Kidney (tissue), 13 donors: ENCODE measurements at regions not wholly inside any gene's neighbourhood (a gene's known extent, or its start where the extent isn't known, plus 50 kb on each side); places are given as distances from the start of the nearest gene placed in this dataset.

Experiments
- DNase-seq, 5 donors: peaks; one replicate each; pipeline ENCODE4 v3.0.0-alpha.2; 2013 to 2020
- FAIRE-seq: peaks from 2 replicates; lab custom pipeline; 2012; peaks lifted over from hg19 to GRCh38; lab: Jason Lieb, UNC
- H3K27ac ChIP-seq, 2 donors: one replicate each; pipeline ENCODE4 v1.7.0; 2013; ENCODE audit warnings: low read depth in 2 of 2, low read length in 2 of 2, inconsistent platforms in 1 of 2
- H3K27me3 ChIP-seq: one replicate; pipeline ENCODE4 v1.7.1; 2013; ENCODE audit warnings: low read length, inconsistent platforms; ENCODE audit not compliant: control insufficient read depth, insufficient read depth
- H3K36me3 ChIP-seq, 3 donors: one replicate each; pipeline versions ENCODE4 v1.7.0 to v1.7.1; 2013; ENCODE audit warnings: low read length in 3 of 3, control low read depth in 1 of 3, inconsistent platforms in 1 of 3; ENCODE audit not compliant: insufficient read depth in 3 of 3, control insufficient read depth in 2 of 3
- H3K4me1 ChIP-seq, 3 donors: one replicate each; pipeline versions ENCODE4 v1.7.0 to v1.7.1; 2013; ENCODE audit warnings: low read length in 3 of 3, inconsistent platforms in 1 of 3, low read depth in 1 of 3; ENCODE audit not compliant: control insufficient read depth in 2 of 3, insufficient read depth in 2 of 3
- H3K4me3 ChIP-seq, 3 donors: one replicate each; pipeline versions ENCODE4 v1.7.0 to v1.8.1; 2013; ENCODE audit warnings: low read length in 3 of 3, control low read depth in 1 of 3, inconsistent platforms in 1 of 3
- H3K9ac ChIP-seq, 3 donors: one replicate each; pipeline versions ENCODE4 v1.7.0 to v1.7.1; 2013; ENCODE audit warnings: low read length in 3 of 3, control low read depth in 1 of 3, inconsistent platforms in 1 of 3
- H3K9me3 ChIP-seq, 3 donors: one replicate each; pipeline versions ENCODE4 v1.7.0 to v1.7.1; 2013; ENCODE audit warnings: low read length in 3 of 3, control low read depth in 1 of 3, inconsistent platforms in 1 of 3; ENCODE audit not compliant: control insufficient read depth in 2 of 3, insufficient read depth in 1 of 3
- intact Hi-C: fragments of 100-400 bp; cut with DNase I; formaldehyde crosslinking; loops from one replicate; pipeline ENCODE4 v1.11.1; 2022
- TF ChIP-seq, protein P1 (sequence below): IDR thresholded peaks from 3 replicates; pipeline ENCODE4 v1.5.1; 2012; ENCODE audit warnings: mild to moderate bottlenecking, moderate library complexity, borderline replicate concordance; ENCODE audit not compliant: insufficient read depth; ENCODE audit errors: extremely low read depth
- donor health status: control.
- donor health status: control.
- donor health status: control.
- donor health status: control.
- donor health status: control.
- donor health status: DM: yes; HTN: yes; CAD: no.
- donor health status: Normal renal cell carcinoma (clear cell type).

DNA sequence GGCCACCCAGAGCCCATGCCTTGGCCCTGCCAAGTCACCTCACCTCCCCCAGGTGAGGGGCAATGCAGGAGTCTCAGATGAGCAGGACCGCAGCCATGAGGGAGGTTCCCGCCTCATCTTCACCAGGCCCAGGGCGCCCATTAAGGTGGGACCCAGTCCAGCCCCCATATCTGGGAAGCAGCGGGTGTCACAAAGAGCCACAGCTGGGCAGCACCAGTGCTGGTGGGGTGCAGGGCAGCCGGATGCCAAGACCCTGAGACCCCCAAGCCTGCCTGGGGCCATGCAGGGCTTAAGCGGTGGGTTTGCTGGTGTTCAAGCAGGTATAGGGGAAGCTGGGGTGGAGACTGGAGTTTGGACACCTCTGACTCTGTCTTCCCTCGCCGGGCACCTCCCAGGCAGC is 237.8 kb upstream of the GSE1 start:
- intact Hi-C loops, result no loop called here
- H3K9ac ChIP-seq, result no peak overlapping the region
- H3K9me3 ChIP-seq, result no peaks in the 10 kb centered on the region
- DNase-seq (no peak), FAIRE-seq (no peak)
- H3K36me3 ChIP-seq, result no peaks in the 10 kb centered on the region
- H3K4me1 ChIP-seq, result peaks cover 0 to 17% (median 8%) of the 10 kb centered on the region in 3 donors
- H3K27ac ChIP-seq, result no peak overlapping the region
- H3K4me3 ChIP-seq, result no peak overlapping the region
- no peaks in the 10 kb centered on the region for H3K27me3 ChIP-seq
- TF ChIP-seq, protein P1, sequence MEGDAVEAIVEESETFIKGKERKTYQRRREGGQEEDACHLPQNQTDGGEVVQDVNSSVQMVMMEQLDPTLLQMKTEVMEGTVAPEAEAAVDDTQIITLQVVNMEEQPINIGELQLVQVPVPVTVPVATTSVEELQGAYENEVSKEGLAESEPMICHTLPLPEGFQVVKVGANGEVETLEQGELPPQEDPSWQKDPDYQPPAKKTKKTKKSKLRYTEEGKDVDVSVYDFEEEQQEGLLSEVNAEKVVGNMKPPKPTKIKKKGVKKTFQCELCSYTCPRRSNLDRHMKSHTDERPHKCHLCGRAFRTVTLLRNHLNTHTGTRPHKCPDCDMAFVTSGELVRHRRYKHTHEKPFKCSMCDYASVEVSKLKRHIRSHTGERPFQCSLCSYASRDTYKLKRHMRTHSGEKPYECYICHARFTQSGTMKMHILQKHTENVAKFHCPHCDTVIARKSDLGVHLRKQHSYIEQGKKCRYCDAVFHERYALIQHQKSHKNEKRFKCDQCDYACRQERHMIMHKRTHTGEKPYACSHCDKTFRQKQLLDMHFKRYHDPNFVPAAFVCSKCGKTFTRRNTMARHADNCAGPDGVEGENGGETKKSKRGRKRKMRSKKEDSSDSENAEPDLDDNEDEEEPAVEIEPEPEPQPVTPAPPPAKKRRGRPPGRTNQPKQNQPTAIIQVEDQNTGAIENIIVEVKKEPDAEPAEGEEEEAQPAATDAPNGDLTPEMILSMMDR, result no peak

DNA sequence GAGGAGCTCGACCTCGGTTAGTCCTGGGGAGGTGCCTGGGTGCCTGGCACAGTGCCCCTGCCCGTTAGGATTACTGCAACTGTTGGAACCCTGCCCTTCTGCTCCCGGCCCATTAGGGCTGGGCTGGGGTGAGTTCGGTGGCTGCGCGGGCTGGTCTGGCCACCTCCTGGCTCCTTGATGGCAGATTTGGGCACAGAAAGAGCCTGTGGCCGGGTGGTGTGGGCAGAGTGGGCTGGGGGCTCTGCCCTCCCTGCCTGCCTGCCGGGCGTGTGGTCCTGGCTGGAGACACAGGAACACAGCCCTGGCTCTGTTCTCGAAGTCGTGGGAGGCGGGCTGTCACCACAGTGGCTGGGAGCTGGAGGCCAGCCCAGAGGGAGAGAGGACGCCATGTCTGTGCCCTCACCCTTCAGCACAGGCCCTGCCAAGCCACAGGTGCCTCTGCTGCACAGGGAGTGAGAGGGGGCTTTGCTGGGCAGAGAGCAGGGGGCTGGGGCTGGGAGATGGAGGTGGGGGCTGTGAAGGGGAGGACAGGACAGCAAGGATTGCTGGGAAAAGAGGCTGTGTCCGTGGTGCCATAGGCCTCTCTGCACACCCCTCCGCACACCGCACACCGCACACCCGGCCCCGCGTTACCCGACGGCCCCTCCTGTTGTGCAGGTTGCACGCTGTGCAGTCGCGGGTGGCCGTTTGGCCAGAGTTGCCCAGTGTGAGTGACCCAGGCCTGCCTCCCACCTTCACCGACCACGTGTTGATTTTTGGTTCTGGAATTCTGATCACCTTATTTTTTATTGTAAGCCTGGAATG is 236.6 kb upstream of the GSE1 start:
- TF ChIP-seq, protein P1, result no peak
- peaks cover 0 to 17% (median 8%) of the 10 kb centered on the region in 3 donors for H3K4me1 ChIP-seq
- FAIRE-seq (no peak), DNase-seq (no peak)
- no peaks in the 10 kb centered on the region for H3K36me3 ChIP-seq
- H3K4me3 ChIP-seq, result no peak overlapping the region
- H3K9me3 ChIP-seq, result no peaks in the 10 kb centered on the region
- H3K27ac ChIP-seq, result no peak overlapping the region
- no peak overlapping the region for H3K9ac ChIP-seq
- H3K27me3 ChIP-seq, result no peaks in the 10 kb centered on the region
- intact Hi-C loops, result no loop called here

DNA sequence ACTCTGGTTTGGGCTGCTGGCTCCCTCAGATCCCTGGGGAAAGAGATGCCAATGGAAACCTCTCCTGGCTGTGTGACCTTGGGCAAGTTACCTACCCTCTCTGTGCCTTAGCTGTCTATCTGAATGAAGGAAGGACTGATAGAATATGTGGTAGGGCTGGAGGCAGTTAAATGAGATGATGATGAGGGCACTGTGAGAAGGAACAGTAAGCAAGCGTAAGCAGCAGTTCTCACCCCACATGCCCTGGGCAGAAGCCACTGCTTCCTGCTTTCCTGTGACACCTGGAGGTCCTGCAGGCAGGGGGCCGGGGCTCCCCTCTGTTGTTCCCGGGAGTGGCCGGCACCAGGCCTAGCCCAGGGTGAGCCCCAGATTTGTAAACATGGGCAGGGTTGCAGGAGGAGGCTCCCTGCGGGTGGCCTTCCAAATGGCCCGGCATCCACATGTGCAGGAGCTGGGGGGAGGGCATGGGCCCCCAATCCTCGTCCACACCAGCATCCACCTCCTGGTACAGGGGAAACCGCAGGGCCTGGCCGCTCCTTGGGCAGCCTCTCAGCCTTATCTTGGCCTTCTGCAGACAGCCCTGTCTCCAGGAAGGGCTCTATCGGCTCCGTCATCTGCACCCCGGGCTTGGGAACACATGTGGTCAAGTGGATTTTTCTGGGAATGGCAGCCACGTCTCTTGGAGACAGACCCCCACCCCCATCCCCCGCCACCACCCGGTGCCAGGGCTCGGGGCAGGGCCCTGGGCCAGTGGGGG is 235.6 kb upstream of the GSE1 start:
- no peak overlapping the region for H3K4me3 ChIP-seq
- intact Hi-C loops, result no loop called here
- DNase-seq (no peak), FAIRE-seq (no peak)
- no peaks in the 10 kb centered on the region for H3K9me3 ChIP-seq
- no peak overlapping the region for H3K27ac ChIP-seq
- TF ChIP-seq, protein P1, result no peak
- peaks cover under 1 to 19% (median 8%) of the 10 kb centered on the region in 3 donors for H3K4me1 ChIP-seq
- no peak overlapping the region for H3K9ac ChIP-seq
- H3K36me3 ChIP-seq, result peaks cover 0 to under 1% (median 0%) of the 10 kb centered on the region in 3 donors
- H3K27me3 ChIP-seq, result no peaks in the 10 kb centered on the region
